CD14-positive monocyte (primary cell): ENCODE measurements at regions not wholly inside any gene's neighbourhood (a gene's known extent, or its start where the extent isn't known, plus 50 kb on each side); places are given as distances from the start of the nearest gene placed in this dataset.

Source experiments
- DNase-seq, 3 donors: peaks; one replicate each; pipeline ENCODE4 v3.0.0-alpha.2; 2011 to 2022
- H2AFZ ChIP-seq: 2 replicates; pipeline ENCODE4 v1.6.0; 2012; ENCODE audit warnings: mild to moderate bottlenecking, low read depth, low read length, inconsistent platforms; ENCODE audit not compliant: insufficient read depth, poor library complexity, severe bottlenecking
- H3K27ac ChIP-seq, 2 donors: 1 replicate in 1 of 2; 2 replicates in 1 of 2; pipeline ENCODE4 v1.5.1; 2012 to 2013; ENCODE audit warnings: low read length in 2 of 2, control low read depth in 1 of 2, inconsistent platforms in 1 of 2, low read depth in 1 of 2, mild to moderate bottlenecking in 1 of 2
- H3K27me3 ChIP-seq, 2 donors: one replicate each; pipeline versions ENCODE4 v1.6.0 to v1.6.1; 2011 to 2013; ENCODE audit warnings: low read length in 2 of 2; ENCODE audit not compliant: control insufficient read depth in 2 of 2, insufficient read depth in 2 of 2
- H3K36me3 ChIP-seq, 2 donors: replicated peaks in 1 of 2; 1 replicate in 1 of 2; 2 replicates in 1 of 2; pipeline versions ENCODE4 v1.5.1 to v1.6.1; 2012 to 2013; ENCODE audit warnings: low read length in 2 of 2, control low read depth in 1 of 2, inconsistent platforms in 1 of 2, mild to moderate bottlenecking in 1 of 2; ENCODE audit not compliant: insufficient read depth in 2 of 2, control insufficient read depth in 1 of 2
- H3K4me1 ChIP-seq, 2 donors: 1 replicate in 1 of 2; 2 replicates in 1 of 2; pipeline versions ENCODE4 v1.5.1 to v1.6.1; 2012 to 2013; ENCODE audit warnings: low read length in 2 of 2, control low read depth in 1 of 2, inconsistent platforms in 1 of 2, mild to moderate bottlenecking in 1 of 2, moderate library complexity in 1 of 2; ENCODE audit not compliant: insufficient read depth in 2 of 2, control insufficient read depth in 1 of 2
- H3K4me2 ChIP-seq: replicated peaks from 2 replicates; pipeline ENCODE3; 2012; ENCODE audit warnings: low read length, moderate library complexity, mild to moderate bottlenecking; ENCODE audit not compliant: poor library complexity, severe bottlenecking; ENCODE audit errors: extremely low read depth
- H3K4me3 ChIP-seq, 3 experiments: fragments of 200-600 bp in 1 of 3; sonication (generic) in 1 of 3; replicated peaks in 1 of 3; 1 replicate in 2 of 3; 2 replicates in 1 of 3; pipeline ENCODE4 v1.5.1; 2011 to 2013; ENCODE audit warnings: low read length in 3 of 3, mild to moderate bottlenecking in 3 of 3, control low read depth in 2 of 3, low read depth in 2 of 3, inconsistent platforms in 1 of 3, moderate library complexity in 1 of 3
- H3K79me2 ChIP-seq: 2 replicates; pipeline ENCODE4 v1.6.0; 2012; ENCODE audit warnings: mild to moderate bottlenecking, control low read depth, inconsistent platforms, low read length, moderate library complexity; ENCODE audit not compliant: insufficient read depth
- H3K9ac ChIP-seq: 2 replicates; pipeline ENCODE4 v1.6.0; 2017; ENCODE audit warnings: low read length, mild to moderate bottlenecking; ENCODE audit not compliant: insufficient read depth, poor library complexity, severe bottlenecking
- H3K9me3 ChIP-seq, 2 donors: replicated peaks in 1 of 2; 1 replicate in 1 of 2; 2 replicates in 1 of 2; pipeline versions ENCODE4 v1.5.1 to v1.6.1; 2012 to 2013; ENCODE audit warnings: low read length in 2 of 2, control low read depth in 1 of 2; ENCODE audit not compliant: control insufficient read depth in 1 of 2, insufficient read depth in 1 of 2
- H4K20me1 ChIP-seq: 2 replicates; pipeline ENCODE4 v1.6.0; 2012; ENCODE audit warnings: mild to moderate bottlenecking, low read length, control low read depth, moderate library complexity; ENCODE audit not compliant: insufficient read depth
- H3K27ac Mint-ChIP-seq, 7 donors: one replicate each; pipeline ENCODE4 v1.8.0; 2020; ENCODE audit warnings: mild to moderate bottlenecking in 7 of 7, mixed read lengths in 7 of 7, moderate library complexity in 6 of 7, inconsistent platforms in 2 of 7
- H3K27me3 Mint-ChIP-seq, 3 donors: one replicate each; pipeline ENCODE4 v1.8.0; 2021 to 2022; ENCODE audit warnings: low read depth in 3 of 3, mild to moderate bottlenecking in 3 of 3, mixed read lengths in 3 of 3, moderate library complexity in 3 of 3, inconsistent platforms in 1 of 3
- H3K36me3 Mint-ChIP-seq, 2 donors: one replicate each; pipeline ENCODE4 v1.8.0; 2020; ENCODE audit warnings: mixed read lengths in 2 of 2, inconsistent platforms in 1 of 2, mild to moderate bottlenecking in 1 of 2
- H3K4me1 Mint-ChIP-seq: one replicate; pipeline ENCODE4 v1.8.0; 2020; ENCODE audit warnings: mild to moderate bottlenecking, mixed read lengths
- H3K4me3 Mint-ChIP-seq, 2 donors: one replicate each; pipeline ENCODE4 v1.8.0; 2020; ENCODE audit warnings: mild to moderate bottlenecking in 2 of 2, mixed read lengths in 2 of 2, moderate library complexity in 1 of 2
- H3K9me3 Mint-ChIP-seq, 7 donors: one replicate each; pipeline ENCODE4 v1.8.0; 2020 to 2022; ENCODE audit warnings: mixed read lengths in 7 of 7, mild to moderate bottlenecking in 6 of 7, moderate library complexity in 6 of 7, inconsistent platforms in 2 of 7
- CTCF ChIP-seq: fragments of 200-600 bp; IDR thresholded peaks from one replicate; pipeline ENCODE4 v1.8.0; 2022; ENCODE audit warnings: antibody characterized with exemption, mild to moderate bottlenecking
- WGBS: methylation state at CpG from one replicate; pipeline ENCODE4 v1.1.5; 2013; ENCODE audit warnings: missing lambda C conversion rate; ENCODE audit not compliant: insufficient coverage; 5-methylcytosine and 5-hydroxymethylcytosine counted together
- intact Hi-C, 2 donors: fragments of 100-400 bp; cut with micrococcal nuclease; formaldehyde crosslinking; loops; one replicate each; pipeline versions ENCODE4 v1.15.0 to v1.15.1; 2023

GRCh38 chr17:45581860-45582259 lies 91.3 kb upstream of the PLEKHM1 start:
- Histone ChIP-seq H3K4me1 (peaks cover 15 to 41% of the 10 kb centered on the region in 2 donors), H3K27ac (peak overlapping the region in 1 of 2 donors; percentile 90), H3K4me2 (no peak overlapping the region), H2AFZ (no peak overlapping the region), H3K27me3 (no peaks in the 10 kb centered on the region), H3K4me3 (no peak overlapping the region), H3K79me2 (peaks cover 88% of the 10 kb centered on the region), H3K9me3 (no peaks in the 10 kb centered on the region), H3K9ac (no peak overlapping the region), H3K36me3 (peaks cover 0 to 32% of the 10 kb centered on the region in 2 donors), H4K20me1 (peaks cover 40% of the 10 kb centered on the region)
- TF ChIP-seq CTCF: no peak
- H3K4me1 Mint-ChIP-seq: peaks cover 45% of the 10 kb centered on the region
- H3K27ac Mint-ChIP-seq: peak overlapping the region in 6 of 7 donors; percentile 57 to 99 (median 98)
- DNase-seq: no peak
- no peak overlapping the region for H3K4me3 Mint-ChIP-seq
- intact Hi-C loops: no loop called here
- H3K27me3 Mint-ChIP-seq: peaks cover 0 to 2% (median 0%) of the 10 kb centered on the region in 3 donors
- H3K36me3 Mint-ChIP-seq: peaks cover 24 to 25% of the 10 kb centered on the region in 2 donors
- WGBS: 98% methylated on average over 5 of the region's 9 CpGs
- no peaks in the 10 kb centered on the region for H3K9me3 Mint-ChIP-seq

- H3K36me3 ChIP-seq: peaks cover 0 to 26% of the 10 kb centered on the region in 2 donors
- Mint-ChIP-seq H3K27me3 (peaks cover 0 to 2% (median 0%) of the 10 kb centered on the region in 3 donors), H3K36me3 (peaks cover 16 to 21% of the 10 kb centered on the region in 2 donors), H3K9me3 (no peaks in the 10 kb centered on the region), H3K27ac (peak overlapping the region; percentile 94 to 99 (median 99)), H3K4me1 (peaks cover 30% of the 10 kb centered on the region), H3K4me3 (peak overlapping the region; percentile 91 to 99)
- no peak for TF ChIP-seq CTCF
- H3K9me3 ChIP-seq: no peaks in the 10 kb centered on the region
- peak overlapping the region; percentile 94 for H3K4me2 ChIP-seq
- peak overlapping the region; percentile 93 for H3K9ac ChIP-seq
- DNase-seq: peak; percentile 20 to 32 (median 26)
- intact Hi-C loops: no loop called here
- H3K4me1 ChIP-seq: peaks cover 17 to 29% of the 10 kb centered on the region in 2 donors
- H3K79me2 ChIP-seq: peaks cover 63% of the 10 kb centered on the region
- no peaks in the 10 kb centered on the region for H3K27me3 ChIP-seq
- peak overlapping the region; percentile 10 to 90 for H3K27ac ChIP-seq
- WGBS: under 1% methylated on average over 46 of the region's 62 CpGs
- H4K20me1 ChIP-seq: peaks cover 15% of the 10 kb centered on the region
- H3K4me3 ChIP-seq: peak overlapping the region; percentile 54 to 76 (median 65)
- H2AFZ ChIP-seq: peak overlapping the region; percentile 81
These were observed 93.8 kb upstream of the PLEKHM1 start for GRCh38 chr17:45584092-45585036.
